HUDEP-2 (cell line): ENCODE measurements at regions not wholly inside any gene's neighbourhood (a gene's known extent, or its start where the extent isn't known, plus 50 kb on each side); places are given as distances from the start of the nearest gene placed in this dataset.

Experiments
- DNase-seq, 76 experiments: peaks; one replicate each; lab custom pipeline; 2025; ENCODE audit not compliant: unreplicated experiment in 76 of 76; lab: John Stamatoyannopoulos, UW

DNA sequence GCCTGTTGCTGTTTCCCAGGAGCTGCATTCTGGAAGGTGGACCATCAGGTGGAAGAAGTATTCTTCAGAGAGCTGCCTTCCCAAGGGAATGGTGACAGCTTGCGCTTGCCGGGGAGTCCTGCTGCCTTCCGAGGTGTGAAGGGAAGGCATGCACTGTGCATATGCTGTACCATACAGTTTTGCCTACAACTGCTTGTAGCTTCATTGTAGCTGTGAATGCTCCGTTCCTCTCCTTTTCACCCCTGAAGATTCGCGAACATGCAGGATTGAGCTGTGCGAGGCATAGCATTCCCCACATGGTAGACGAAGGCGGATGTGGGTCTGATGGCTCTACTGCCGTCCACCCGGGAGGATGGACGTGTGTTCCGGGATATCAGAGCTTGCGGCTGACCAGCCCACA, 243.2 kb upstream of the TSHZ3 start:
- DNase-seq, result no peak

DNA sequence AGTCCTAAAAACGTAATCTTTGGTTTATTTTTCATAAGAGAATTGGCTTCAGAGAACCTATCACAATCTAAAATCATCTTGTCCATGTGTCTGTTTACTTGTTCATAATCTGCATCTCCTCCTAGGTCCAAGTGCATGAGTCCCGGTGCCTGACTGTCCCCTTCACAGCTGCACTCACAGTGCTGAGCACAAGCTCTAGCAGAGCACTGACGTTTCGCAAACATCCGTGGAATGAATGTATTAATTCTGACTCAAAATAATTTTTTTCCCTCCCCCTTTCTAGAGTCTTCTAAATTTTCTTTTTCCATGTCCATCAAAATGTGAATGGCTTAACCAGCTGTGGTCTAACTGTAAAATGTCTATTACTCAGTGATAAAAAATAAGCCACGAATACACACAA, 245.5 kb upstream of the TSHZ3 start:
- DNase-seq, result no peak

DNA sequence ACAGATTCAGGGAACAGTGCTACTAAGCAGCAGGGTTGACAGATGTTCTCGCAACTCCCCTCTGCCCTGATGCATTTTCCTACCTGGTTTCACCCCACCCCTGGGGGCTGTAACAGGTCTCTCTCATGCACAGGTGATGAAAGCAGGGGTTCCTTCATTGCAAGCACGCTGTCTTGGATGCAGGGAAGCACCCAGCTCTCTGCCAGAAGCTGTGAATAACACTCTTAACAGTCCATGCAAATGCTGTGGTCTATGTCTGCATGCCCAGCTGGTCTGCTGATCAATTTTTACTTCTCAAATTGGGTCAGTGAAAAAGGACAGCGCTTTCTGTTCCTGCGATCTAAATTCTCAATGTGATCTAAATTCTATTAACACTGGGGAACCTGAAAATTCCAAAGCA, 246.3 kb upstream of the TSHZ3 start:
- DNase-seq, result no peak

DNA sequence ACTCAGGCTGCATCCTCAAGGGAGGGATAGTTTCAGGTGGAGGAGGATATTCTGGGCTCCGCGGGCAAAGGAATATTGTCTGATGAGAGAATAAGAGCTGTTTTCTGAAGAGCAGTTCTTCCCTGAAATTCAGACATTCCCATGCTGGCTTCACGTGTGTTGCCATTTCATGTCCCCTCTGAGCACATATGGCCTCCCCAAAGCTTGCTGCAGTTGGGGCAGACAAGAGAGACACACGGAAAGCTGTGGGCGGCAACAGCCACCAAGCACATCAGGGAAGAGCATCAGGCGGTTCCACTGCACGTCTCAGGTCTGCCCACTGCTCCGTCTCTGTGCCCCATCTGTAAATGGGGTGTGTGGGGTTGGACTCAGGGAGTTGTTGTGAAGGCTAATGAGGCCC, 247.5 kb upstream of the TSHZ3 start:
- no peak for DNase-seq

DNA sequence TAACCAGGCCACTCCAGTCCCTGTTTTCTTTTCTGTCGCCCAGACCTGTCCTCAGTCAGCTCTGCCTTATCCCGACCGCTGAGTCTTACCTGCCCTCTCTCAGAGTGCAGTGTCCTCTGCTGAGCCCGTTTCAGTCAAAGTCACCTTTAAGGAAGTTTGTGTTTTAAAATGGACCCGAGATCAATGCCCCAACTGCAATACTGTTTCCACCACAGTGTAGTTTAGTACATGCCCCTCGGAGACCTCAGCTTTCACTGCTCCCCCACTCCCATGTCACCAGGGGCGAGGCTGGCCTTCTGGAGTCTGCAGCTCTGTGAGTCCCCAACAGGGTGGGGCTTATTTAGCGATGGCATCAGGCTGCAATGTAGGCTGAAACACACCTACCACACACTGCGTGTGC, 248.4 kb upstream of the TSHZ3 start:
- DNase-seq, result no peak

DNA sequence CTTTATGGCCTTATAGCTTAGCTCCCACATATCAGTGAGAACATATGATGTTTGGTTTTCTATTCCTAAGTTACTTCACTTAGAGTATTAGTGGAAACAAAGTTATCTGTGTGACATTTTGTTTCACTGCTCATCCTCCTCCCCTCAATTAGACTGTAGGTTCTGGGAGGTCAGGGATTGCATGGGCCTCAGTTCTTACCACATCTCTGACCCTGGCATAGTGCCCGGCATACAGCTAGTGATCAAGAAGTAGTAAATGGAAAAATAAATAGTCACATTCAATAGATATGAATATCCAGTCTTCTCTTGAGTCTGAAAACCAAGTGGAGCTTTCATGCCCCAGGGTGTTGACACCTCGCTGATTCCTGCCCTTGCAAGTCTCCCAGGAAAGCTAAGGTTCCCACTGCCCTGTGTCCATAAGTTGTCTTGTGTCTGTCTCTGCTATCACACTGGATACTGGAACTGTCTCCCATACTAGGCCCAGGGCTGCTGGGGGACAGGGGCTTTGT, 249.5 kb upstream of the TSHZ3 start:
- DNase-seq, result no peak

DNA sequence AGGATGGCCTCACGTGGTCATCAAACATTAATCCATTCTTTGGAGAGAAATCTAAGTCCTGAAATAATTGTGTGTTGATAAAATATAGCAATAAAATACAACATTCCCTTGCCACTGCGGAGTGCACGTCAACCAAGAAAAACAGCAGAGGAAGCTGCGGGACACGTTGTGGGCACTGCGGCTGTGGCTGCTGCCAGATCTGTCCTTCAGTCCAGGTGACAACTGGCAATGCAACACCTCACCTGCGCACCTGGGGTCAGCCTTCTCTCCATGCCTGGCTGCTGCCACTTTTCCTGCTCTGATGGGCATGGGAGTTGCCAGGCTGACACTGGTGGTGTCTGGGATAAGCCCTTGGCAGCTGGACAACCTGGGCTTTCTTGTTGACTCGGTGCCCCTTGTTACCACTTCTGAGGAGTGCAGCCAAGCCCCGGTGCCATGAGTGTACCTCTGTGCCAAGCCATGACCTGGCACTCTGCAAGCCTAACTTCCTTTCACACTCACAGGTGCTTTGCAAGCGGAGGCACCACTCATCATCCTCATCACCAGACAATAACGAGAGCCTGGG, 251.6 kb upstream of the TSHZ3 start:
- no peak for DNase-seq

DNA sequence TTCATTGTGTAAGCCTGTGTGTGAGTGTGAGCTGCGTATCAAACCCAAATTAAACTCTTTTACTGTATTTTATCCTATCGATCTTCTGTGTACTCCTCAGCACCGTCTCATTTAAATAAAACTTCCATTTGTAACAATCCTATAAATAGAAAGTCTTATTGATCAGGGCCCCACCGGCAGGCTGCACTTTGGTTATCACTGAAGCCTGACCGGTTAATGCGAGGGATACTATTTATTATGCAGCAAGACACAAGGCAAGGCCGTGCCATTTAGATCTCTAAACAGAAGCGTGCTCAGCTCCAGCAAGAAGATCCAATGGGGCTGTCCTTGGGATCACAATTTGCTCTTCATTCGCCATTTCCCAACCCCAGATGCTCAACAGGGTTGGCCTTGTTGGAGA, 252.6 kb upstream of the TSHZ3 start:
- DNase-seq, result no peak

DNA sequence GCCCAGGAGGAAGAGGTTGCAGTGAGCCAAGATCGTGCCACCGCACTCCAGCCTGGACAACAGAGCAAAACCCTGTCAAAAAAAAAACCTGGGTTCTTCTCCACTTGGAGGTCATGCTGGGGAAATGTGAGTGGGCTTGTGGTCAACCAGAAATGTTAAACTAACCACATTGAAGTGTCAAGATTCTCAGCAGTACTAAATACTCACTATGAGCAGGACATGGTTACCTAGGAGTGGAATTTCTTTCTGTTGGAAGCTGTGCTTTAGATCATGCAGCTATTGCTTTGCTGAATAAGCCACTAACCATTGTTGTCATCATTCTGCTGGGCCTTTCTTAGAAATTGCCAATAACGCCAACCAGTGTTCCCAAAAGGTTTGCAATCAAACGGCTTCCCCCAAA, 253.3 kb upstream of the TSHZ3 start:
- DNase-seq, result no peak

DNA sequence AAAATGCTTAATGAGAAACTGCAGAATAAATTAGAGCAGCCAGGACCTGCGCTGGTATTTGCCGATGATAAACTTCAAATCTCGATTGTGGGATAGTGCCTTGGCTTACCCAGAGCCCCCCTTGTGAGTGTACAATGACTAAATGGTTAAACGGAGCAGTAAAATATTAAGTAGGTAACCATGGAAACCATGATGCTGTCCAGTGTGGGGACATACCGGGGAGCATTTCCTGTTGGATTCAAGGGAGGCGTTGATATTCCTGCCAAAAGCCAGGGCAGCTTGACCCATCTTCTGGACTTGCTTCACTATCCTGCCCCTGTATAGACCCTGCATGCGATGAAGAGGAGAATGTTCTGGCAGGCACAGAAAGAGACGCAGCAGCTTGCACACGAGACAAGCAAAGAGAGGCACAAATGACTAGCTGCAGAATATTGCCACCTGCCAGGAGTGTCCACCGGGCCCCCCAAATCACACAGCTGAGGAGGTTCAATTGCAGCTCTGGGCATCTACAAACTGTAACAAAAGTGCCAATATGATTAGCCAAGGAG, 255.3 kb upstream of the TSHZ3 start:
- no peak for DNase-seq

DNA sequence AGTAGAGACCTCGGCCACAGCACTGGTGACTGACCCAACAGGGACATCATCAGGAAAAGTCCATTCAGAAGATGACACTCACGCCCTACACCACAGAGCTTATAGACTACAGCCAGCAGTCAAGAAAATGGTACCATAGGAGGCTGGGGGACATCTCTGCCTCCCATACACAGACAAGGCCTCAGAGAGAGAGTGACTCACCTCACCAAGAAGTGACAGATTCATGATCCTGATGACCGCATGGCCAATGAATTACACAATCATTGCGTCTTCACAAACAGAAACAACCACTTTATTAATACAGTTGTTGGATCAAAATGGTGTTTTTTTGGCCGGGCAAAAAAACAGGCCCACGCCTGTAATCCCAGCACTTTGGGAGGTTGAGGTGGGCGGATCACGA, 260.8 kb upstream of the TSHZ3 start:
- DNase-seq, result no peak

DNA sequence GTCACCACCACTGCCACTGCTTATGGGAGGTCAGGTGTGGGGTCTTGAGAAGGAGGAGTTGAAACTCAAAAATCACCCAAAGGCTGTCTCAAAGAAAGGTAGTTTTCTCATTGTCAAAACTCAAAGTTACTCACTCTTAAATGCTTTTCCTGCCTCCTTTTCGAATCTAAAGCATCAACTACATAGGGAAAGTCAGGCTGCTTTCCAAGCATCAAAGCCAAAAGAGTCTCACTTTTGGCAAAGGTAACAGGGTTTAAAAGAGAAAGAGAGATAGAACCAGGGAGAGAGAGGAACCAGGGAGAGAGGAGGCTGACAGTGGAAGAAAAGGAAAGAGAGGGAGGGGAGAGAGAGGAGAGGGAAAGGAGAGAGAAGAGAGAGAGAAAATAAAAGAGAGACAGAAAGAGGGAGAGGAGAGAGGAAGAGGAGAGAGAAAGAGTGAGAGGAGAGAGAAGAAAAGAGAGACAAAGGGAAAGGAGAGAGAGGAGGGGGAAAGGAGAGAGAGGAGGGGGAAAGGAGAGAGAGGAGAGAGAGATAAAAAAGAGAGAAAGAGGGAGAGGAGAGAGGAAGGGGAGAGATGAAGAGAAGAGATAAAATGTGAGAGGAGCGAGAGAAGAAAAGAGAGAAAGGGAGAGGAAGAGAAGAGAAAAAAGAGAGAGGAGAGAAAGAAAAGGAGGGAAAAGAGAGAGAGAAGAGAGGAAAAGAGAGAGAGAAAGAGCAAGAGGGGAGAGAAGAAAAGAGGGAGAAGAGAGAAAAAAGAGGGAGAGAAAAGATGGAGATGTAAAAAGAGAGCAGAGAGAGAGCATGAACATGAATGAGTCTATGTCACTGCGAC, 262.0 kb upstream of the TSHZ3 start:
- no peak for DNase-seq

DNA sequence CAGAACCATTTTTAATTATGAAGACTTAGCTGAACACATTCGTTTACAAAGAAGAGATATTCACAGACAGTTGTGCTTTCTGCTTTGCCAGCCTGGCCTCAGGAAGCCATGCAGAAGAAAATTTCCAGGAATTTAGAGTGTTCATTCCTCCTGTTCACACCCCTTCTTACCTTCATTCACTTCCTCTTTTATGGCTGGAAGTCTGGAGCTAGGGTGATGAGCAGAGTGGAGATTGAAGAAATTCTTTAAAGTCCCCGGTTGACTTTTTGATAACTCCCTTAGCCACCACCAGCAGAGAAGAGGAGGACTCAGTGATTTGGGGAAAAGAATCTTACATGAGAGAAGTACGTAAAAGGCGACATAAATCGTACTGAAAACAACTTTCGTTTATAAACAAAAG, 263.6 kb upstream of the TSHZ3 start:
- DNase-seq, result no peak

DNA sequence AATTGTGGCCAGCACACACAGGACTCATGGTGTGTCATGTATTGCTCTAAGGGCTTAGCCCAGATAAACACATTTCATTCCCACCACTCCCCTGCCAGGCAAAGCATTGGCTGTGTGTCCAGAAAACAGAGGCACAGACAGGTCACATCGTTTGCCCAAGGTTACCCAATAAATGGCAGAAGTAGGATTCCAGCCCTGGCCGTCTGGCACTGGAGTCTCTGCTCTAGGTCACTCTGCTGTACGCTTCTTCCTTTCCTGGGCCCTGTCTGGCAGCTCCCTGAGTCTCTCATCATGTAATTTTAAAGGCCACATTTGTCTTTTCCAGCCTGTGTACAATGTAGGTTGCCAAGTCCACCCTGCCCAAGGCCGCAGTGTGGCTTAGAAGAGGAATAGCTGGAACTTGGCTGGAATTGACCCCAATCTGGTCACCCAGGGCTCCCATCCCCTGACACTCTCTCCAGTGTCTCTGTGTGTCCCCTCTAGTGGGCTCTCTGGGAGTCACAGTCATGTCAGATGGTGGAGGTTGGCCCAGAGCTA, 264.5 kb upstream of the TSHZ3 start:
- no peak for DNase-seq

DNA sequence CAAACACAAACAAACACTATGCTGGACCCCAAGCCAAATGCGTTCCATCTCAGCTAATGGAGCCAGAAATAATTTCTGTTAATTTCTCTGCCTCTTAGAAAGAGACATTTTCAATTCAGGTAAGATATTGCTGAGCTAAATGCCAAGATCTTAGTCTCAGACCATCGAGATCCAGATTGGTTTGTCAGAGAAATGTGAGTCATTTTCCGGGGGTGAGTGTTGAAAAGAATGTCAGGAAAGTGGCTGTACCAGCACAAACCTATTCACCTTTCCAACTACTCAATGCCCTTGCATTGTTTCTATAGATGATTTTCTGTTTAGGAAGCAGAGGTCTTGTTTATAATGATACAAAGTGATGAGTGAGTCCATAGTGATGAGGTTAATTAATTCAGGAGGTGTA, 266.8 kb upstream of the TSHZ3 start:
- no peak for DNase-seq

DNA sequence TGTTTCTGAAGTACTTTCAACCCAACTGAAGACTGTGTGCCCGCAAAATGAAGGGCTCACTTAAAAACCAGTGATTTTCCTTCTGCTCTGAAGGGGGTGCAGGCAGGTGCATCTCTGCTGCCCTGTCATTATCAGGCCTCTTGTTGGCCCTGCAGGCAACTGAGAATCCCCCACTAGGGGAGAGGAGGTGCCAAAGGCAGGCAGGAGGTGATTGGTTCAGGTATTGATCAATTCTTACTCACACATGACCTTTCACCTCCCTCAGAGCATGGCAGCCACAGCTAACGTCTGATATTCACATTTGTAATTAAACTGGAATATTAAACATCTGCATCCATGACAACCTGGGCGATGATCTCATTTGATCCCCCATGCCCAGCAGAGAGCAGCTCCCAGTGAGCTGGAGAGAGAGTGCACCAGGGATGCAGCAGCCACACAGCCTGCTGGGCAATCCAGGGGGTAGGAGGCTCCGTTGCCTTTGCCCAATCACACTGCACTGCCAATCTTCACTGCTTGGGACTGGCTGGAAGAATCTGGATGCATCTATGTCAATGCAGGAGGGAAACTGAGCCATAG, 267.9 kb upstream of the TSHZ3 start:
- DNase-seq, result no peak

DNA sequence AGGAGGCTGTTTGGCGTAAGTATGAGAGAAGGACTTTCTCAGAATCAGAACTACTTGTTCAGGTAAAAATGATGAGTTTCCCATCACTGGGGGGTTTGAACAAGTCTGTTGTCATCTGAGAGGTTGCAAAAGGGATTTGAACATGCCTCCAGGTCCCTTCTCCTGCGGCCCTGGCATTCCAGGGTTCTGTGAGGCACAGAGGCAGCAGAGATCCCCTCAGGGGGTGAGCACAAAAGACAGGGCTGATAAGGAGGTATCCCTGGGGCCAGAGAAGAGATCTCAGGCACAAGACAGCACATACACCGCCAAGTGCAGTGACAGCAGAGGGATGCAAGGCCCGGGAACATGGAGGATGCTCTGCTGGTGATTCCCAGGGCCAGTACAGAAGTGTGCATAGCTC, 275.8 kb upstream of the TSHZ3 start:
- DNase-seq, result no peak

DNA sequence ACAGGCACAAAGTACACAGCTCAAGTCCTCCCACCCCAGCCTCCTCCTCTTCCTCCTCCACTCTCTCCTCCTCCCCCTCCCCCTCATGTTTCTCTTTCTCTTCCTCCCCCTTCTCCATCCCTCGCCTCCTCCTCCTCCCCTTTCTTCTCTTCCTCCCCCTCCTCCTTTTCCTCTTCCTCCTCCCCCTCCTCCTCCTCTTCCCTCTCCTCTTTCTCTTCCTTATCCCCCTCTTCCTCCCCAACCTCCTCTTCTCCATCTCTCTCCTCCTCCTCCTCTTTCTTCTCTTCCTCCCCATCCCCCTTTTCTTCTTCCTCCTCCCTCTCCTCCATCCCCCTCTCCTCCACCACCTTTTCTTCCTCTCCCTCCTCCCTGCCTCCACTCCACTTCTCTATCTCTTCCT, 276.3 kb upstream of the TSHZ3 start:
- DNase-seq, result no peak

DNA sequence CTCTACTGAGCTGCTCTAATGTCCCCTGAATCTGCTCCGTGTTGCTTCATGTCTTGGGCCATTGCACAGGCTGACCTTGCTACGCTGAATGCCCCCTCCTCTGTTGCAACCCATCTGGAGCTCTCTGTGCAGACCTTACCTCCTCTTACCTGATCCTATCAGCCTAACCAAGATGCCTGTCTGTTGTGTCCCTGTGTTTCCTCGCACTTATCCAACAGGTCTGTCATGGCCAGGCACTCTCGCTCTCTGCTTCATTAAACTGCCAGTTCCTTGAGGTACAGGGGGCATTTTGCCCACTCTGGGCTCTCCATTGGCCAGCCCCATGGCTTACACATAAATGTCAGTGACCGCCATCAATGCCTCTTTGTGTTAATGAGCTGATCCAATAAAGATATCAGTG, 277.7 kb upstream of the TSHZ3 start:
- no peak for DNase-seq

DNA sequence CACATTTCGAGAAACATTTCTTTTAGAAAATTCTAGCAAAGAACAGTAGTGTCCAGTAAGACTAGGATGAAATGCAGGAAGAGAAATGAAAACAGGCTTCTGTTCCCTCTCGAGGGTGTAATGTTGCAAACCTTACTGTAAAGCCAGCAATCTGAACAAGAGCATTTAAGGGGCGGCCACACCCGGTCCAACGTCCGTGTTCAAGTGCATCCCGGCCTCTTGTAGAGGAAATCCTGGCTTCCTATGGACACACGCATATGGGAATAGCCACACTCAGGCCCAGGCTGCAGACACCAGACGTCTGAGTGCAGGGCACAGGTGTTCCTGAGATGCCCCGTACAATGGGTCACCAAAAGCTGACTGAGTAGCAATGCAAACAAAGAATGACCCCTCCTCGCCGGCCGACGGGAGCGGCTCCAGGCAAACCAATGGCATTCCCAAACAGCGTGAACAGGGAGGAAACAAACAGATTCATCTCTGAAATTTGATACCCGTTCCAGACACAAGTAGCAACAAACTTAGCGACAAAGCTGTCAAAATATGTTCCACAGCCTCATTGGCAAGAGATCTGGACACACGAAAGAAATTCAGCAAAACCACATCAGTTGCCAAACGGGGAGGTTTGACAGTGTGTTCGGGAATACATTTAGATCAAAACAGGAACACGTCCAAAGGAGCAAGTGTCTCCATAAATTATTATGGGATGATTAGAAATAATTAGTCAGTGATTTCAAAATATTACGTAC, 278.6 kb upstream of the TSHZ3 start:
- no peak for DNase-seq
